H1 (cell line): ENCODE measurements at regions not wholly inside any gene's neighbourhood (a gene's known extent, or its start where the extent isn't known, plus 50 kb on each side); places are given as distances from the start of the nearest gene placed in this dataset.

Experiments
- CTCF ChIA-PET: fragments of 300-600 bp; sonication (Branson Sonifier 250); formaldehyde crosslinking; loops from one replicate; lab custom pipeline; 2021; ENCODE audit not compliant: partially characterized antibody; lab: Charles Lee
- POLR2A ChIA-PET: fragments of 300-600 bp; sonication (Branson Sonifier 250); formaldehyde crosslinking; loops from one replicate; lab custom pipeline; 2021; ENCODE audit warnings: inconsistent platforms; ENCODE audit not compliant: partially characterized antibody; lab: Charles Lee
- DNase-seq, 2 experiments: peaks; one replicate each; pipeline versions ENCODE4 v3.0.0 to v3.0.0-alpha.2; 2010 to 2022; ENCODE audit warnings: low spot score in 2 of 2, low read depth in 1 of 2, mixed read lengths in 1 of 2
- FAIRE-seq: peaks from 2 replicates; lab custom pipeline; 2011; peaks lifted over from hg19 to GRCh38; lab: Jason Lieb, UNC
- H2AFZ ChIP-seq: 2 replicates; pipeline ENCODE4 v1.8.1; 2012; ENCODE audit warnings: low read length, inconsistent platforms
- H2AK5ac ChIP-seq: 2 replicates; pipeline ENCODE4 v1.6.1; 2013; ENCODE audit warnings: low read depth, low read length
- H2BK120ac ChIP-seq: replicated peaks from 2 replicates; pipeline ENCODE3; 2013; ENCODE audit warnings: low read depth, low read length, inconsistent platforms
- H2BK12ac ChIP-seq: 2 replicates; pipeline ENCODE4 v1.6.1; 2013; ENCODE audit warnings: low read depth, low read length
- H2BK15ac ChIP-seq: 2 replicates; pipeline ENCODE4 v1.6.1; 2013; ENCODE audit warnings: low read length
- H2BK20ac ChIP-seq: 2 replicates; pipeline ENCODE4 v1.6.1; 2013; ENCODE audit warnings: low read length
- H2BK5ac ChIP-seq: 2 replicates; pipeline ENCODE4 v1.6.1; 2013; ENCODE audit warnings: low read depth, low read length
- H3K14ac ChIP-seq: 2 replicates; pipeline ENCODE4 v1.6.1; 2013; ENCODE audit warnings: inconsistent platforms; ENCODE audit not compliant: insufficient read length
- H3K18ac ChIP-seq: 2 replicates; pipeline ENCODE4 v1.6.1; 2013; ENCODE audit warnings: low read length; ENCODE audit errors: extremely low read depth
- H3K23ac ChIP-seq: 2 replicates; pipeline ENCODE4 v1.6.1; 2013; ENCODE audit warnings: inconsistent platforms; ENCODE audit not compliant: insufficient read length
- H3K23me2 ChIP-seq: 2 replicates; pipeline ENCODE4 v1.6.1; 2013; ENCODE audit warnings: low read depth, low read length
- H3K27ac ChIP-seq: 2 replicates; pipeline ENCODE4 v1.6.1; 2011; ENCODE audit warnings: low read depth, low read length, inconsistent platforms
- H3K27me3 ChIP-seq, 4 experiments: replicated peaks in 1 of 4; 1 replicate in 1 of 4; 2 replicates in 3 of 4; pipeline versions ENCODE4 v1.6.1 to v1.8.1; 2011 to 2013; ENCODE audit warnings: low read length in 3 of 4, mild to moderate bottlenecking in 3 of 4, inconsistent platforms in 2 of 4, mixed read lengths in 2 of 4, moderate library complexity in 1 of 4; ENCODE audit not compliant: control insufficient read depth in 3 of 4, insufficient read depth in 3 of 4; ENCODE audit errors: extremely low read depth in 1 of 4
- H3K36me3 ChIP-seq, 4 experiments: 2 replicates each; pipeline versions ENCODE4 v1.6.1 to v1.8.1; 2011 to 2013; ENCODE audit warnings: mild to moderate bottlenecking in 4 of 4, low read length in 3 of 4, moderate library complexity in 2 of 4, control low read depth in 1 of 4, inconsistent platforms in 1 of 4; ENCODE audit not compliant: insufficient read depth in 4 of 4, control insufficient read depth in 2 of 4
- H3K4ac ChIP-seq: replicated peaks from 2 replicates; pipeline ENCODE3; 2013; ENCODE audit warnings: low read length, low read depth, mixed read lengths, inconsistent platforms; ENCODE audit not compliant: insufficient read length
- H3K4me1 ChIP-seq, 4 experiments: replicated peaks in 1 of 4; 1 replicate in 1 of 4; 2 replicates in 3 of 4; pipeline versions ENCODE4 v1.6.1 to v1.8.1; 2011 to 2013; ENCODE audit warnings: low read length in 3 of 4, inconsistent platforms in 2 of 4, mixed read lengths in 1 of 4; ENCODE audit not compliant: insufficient read depth in 4 of 4, control insufficient read depth in 3 of 4
- H3K4me2 ChIP-seq, 2 experiments: 2 replicates each; pipeline versions ENCODE4 v1.6.1 to v1.8.1; 2011 to 2013; ENCODE audit warnings: low read depth in 2 of 2, low read length in 2 of 2, control low read depth in 1 of 2, inconsistent platforms in 1 of 2, mild to moderate bottlenecking in 1 of 2; ENCODE audit not compliant: insufficient read depth in 1 of 2
- H3K4me3 ChIP-seq, 4 experiments: fragments of 200-600, 300-600 bp in 1 of 4; sonication (generic), shearing (Covaris generic), sonication (Bioruptor Twin) in 1 of 4; 2 replicates each; pipeline versions ENCODE4 v1.5.1 to v1.8.1; 2011 to 2016; ENCODE audit warnings: low read length in 4 of 4, low read depth in 3 of 4, control low read depth in 2 of 4, inconsistent platforms in 2 of 4, mild to moderate bottlenecking in 2 of 4, mixed read lengths in 1 of 4, moderate library complexity in 1 of 4; ENCODE audit not compliant: insufficient read depth in 2 of 4; ENCODE audit errors: extremely low read depth in 1 of 4
- H3K56ac ChIP-seq: replicated peaks from 2 replicates; pipeline ENCODE3; 2013; ENCODE audit warnings: low read depth, mild to moderate bottlenecking, mixed read lengths, low read length, inconsistent platforms; ENCODE audit not compliant: insufficient read length
- H3K79me1 ChIP-seq: 2 replicates; pipeline ENCODE4 v1.6.1; 2013; ENCODE audit warnings: low read depth, low read length, control low read depth
- H3K79me2 ChIP-seq, 2 experiments: 2 replicates each; pipeline versions ENCODE4 v1.6.1 to v1.8.1; 2012 to 2013; ENCODE audit warnings: low read length in 2 of 2, mild to moderate bottlenecking in 2 of 2, inconsistent platforms in 1 of 2; ENCODE audit not compliant: insufficient read depth in 2 of 2, control insufficient read depth in 1 of 2
- H3K9ac ChIP-seq, 4 experiments: replicated peaks in 1 of 4; 1 replicate in 1 of 4; 2 replicates in 3 of 4; pipeline versions ENCODE4 v1.6.1 to v1.8.1; 2011 to 2013; ENCODE audit warnings: low read depth in 3 of 4, low read length in 3 of 4, control low read depth in 2 of 4, mild to moderate bottlenecking in 2 of 4, moderate library complexity in 2 of 4, inconsistent platforms in 1 of 4; ENCODE audit errors: extremely low read depth in 1 of 4
- H3K9me3 ChIP-seq, 2 experiments: 2 replicates each; pipeline versions ENCODE4 v1.6.1 to v1.8.1; 2012 to 2013; ENCODE audit warnings: mild to moderate bottlenecking in 2 of 2, moderate library complexity in 2 of 2, control low read depth in 1 of 2, inconsistent platforms in 1 of 2, low read depth in 1 of 2, low read length in 1 of 2, mixed read lengths in 1 of 2; ENCODE audit not compliant: insufficient read depth in 2 of 2
- H4K20me1 ChIP-seq, 2 experiments: replicated peaks in 1 of 2; 2 replicates each; pipeline versions ENCODE3 to v1.8.1; 2011 to 2013; ENCODE audit warnings: inconsistent platforms in 2 of 2, low read length in 2 of 2, mild to moderate bottlenecking in 1 of 2; ENCODE audit not compliant: insufficient read depth in 2 of 2, control insufficient read depth in 1 of 2
- H4K5ac ChIP-seq: 2 replicates; pipeline ENCODE4 v1.6.1; 2013; ENCODE audit warnings: low read length, low read depth, mixed read lengths, inconsistent platforms; ENCODE audit not compliant: insufficient read length
- H4K8ac ChIP-seq: 2 replicates; pipeline ENCODE4 v1.8.0; 2013; ENCODE audit warnings: mild to moderate bottlenecking, moderate library complexity, low read length, inconsistent platforms; ENCODE audit not compliant: insufficient read depth; ENCODE audit errors: extremely low read depth
- H4K91ac ChIP-seq: replicated peaks from 2 replicates; pipeline ENCODE3; 2013; ENCODE audit warnings: low read length, mixed read lengths, inconsistent platforms; ENCODE audit not compliant: insufficient read length
- RXRA ChIP-seq: IDR thresholded peaks from 2 replicates; pipeline ENCODE4 v1.6.1; 2011; ENCODE audit warnings: low read depth, mild to moderate bottlenecking, low read length, moderate library complexity; ENCODE audit not compliant: insufficient read depth
- WGBS, 2 experiments: shearing (Covaris generic) in 1 of 2; methylation state at CpG; one replicate each; pipeline versions ENCODE4 v1.1.6 to v1.1.7; 2013 to 2015; ENCODE audit warnings: low lambda C conversion rate in 2 of 2, mixed read lengths in 2 of 2, inconsistent platforms in 1 of 2, low coverage in 1 of 2, missing lambda C conversion rate in 1 of 2; ENCODE audit not compliant: insufficient replicate concordance in 2 of 2, insufficient coverage in 1 of 2, insufficient read length in 1 of 2; ENCODE audit errors: extremely low coverage in 1 of 2, missing lambda C conversion rate in 1 of 2; 5-methylcytosine and 5-hydroxymethylcytosine counted together

DNA sequence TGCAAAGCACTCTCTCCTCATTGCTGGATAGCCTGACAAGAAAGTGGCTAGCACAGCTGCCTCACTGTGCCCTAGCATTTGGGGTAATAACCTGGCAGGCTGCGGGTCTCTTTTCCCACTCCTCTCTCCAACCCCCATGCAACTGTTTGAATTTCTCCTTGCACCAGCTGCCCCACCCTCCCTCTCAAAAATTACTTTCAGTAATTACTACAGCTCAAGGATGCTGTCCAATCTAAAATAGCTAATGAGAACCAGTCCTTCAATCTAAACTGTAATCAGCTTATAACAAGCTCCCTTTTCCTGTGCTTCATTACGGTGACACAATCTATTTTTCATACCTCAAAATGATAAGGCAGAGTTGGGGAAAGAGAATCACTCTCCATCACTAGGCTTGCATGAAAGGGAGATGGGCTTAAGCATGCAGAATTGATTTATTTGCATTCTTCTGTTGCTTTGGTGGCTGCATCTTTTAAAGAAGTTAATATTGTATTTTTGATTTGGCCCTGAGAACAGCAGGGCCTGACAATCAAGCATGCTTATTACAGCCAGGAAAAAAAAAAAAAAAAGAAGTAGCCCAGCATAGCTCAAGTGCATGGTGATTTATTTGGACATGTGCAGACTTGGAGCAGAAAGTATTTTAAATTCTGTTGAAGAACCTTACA lies 881.8 kb downstream of the SLC4A3 start:
- Histone ChIP-seq H2BK20ac (no peak overlapping the region), H4K8ac (no peak overlapping the region), H3K18ac (no peak overlapping the region), H3K36me3 (no peaks in the 10 kb centered on the region), H2BK12ac (no peak overlapping the region), H3K27ac (no peak overlapping the region), H2BK15ac (no peak overlapping the region), H3K14ac (no peak overlapping the region), H3K4me1 (peaks cover 3 to 17% (median 9%) of the 10 kb centered on the region in 4 experiments; a peak in 6 of 7 replicates), H2BK5ac (no peak overlapping the region), H3K56ac (no peak overlapping the region), H3K9ac (no peak overlapping the region), H4K91ac (no peak overlapping the region), H3K4ac (peak overlapping the region; percentile 8), H3K9me3 (no peaks in the 10 kb centered on the region), H3K79me2 (no peaks in the 10 kb centered on the region), H4K20me1 (no peaks in the 10 kb centered on the region), H3K4me3 (no peak overlapping the region), H3K4me2 (no peak overlapping the region), H3K79me1 (no peaks in the 10 kb centered on the region), H3K27me3 (no peaks in the 10 kb centered on the region), H4K5ac (no peak overlapping the region), H2AK5ac (no peak overlapping the region), H2BK120ac (no peak overlapping the region), H3K23me2 (no peaks in the 10 kb centered on the region; the same call in 1 of the 2 replicates), H2AFZ (no peak overlapping the region), H3K23ac (no peak overlapping the region)
- FAIRE-seq (no peak), DNase-seq (no peak)
- ChIA-PET CTCF (no interaction called here), POLR2A (no interaction called here)
- 89% methylated on average over 2 of the region's 2 CpGs; no CpG with 5 or more reads in 1 of the 2 experiments for WGBS, 2 experiments
- no peak for TF ChIP-seq RXRA
